NT2/D1 (cell line): ENCODE measurements at regions not wholly inside any gene's neighbourhood (a gene's known extent, or its start where the extent isn't known, plus 50 kb on each side); places are given as distances from the start of the nearest gene placed in this dataset.

Experiments
- SUZ12 ChIP-seq: IDR thresholded peaks from 2 replicates; pipeline ENCODE4 v1.6.1; 2011; ENCODE audit not compliant: insufficient read length, insufficient read depth; ENCODE audit errors: extremely low read depth
- YY1 ChIP-seq: IDR thresholded peaks from 2 replicates; pipeline ENCODE4 v1.6.1; 2011; ENCODE audit not compliant: insufficient read length, insufficient read depth
- ZNF274 ChIP-seq: IDR thresholded peaks from 2 replicates; pipeline ENCODE4 v1.6.1; 2011; ENCODE audit warnings: mild to moderate bottlenecking, low read depth, low read length

DNA sequence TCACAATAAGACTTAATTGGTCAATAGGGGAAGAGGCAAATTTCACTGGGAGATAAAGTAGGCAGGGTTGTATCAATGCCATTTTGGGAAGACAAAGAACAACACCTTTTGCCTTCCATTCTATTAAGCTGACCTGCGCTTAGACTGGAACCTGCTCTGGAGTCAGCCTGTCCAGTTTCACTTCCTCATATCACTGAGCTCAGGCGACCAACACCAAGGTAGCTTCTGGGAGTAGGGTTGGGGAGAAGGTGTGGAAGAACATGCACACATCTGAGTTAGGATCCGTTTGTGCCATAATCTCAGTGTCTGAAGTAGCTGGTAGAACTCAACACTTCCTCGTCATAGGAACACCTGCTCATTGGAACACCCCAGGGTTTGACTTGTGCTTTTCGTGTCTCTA lies 527.4 kb upstream of the IGFBP3 start:
- TF ChIP-seq YY1, result no peak
- TF ChIP-seq ZNF274, result no peak
- TF ChIP-seq SUZ12, result no peak
